ENCODE measurements at regions not wholly inside any gene's neighbourhood (a gene's known extent, or its start where the extent isn't known, plus 50 kb on each side); places are given as distances from the start of the nearest gene placed in this dataset.

GRCh38 chr5:33273985-33274384, 166.8 kb upstream of the TARS1 start:
- Histone ChIP-seq H3K4me1 (ENCODE audit: insufficient read depth, insufficient read length) (no peaks in the 10 kb centered on the region), H3K9ac (ENCODE audit: insufficient read length, low read depth) (no peak overlapping the region), H3K36me3 (ENCODE audit: insufficient read depth, insufficient read length, low read length) (no peaks in the 10 kb centered on the region), H3K9me3 (ENCODE audit: insufficient read depth, low read length) (no peaks in the 10 kb centered on the region), H3K4me3 (ENCODE audit: insufficient read length, low read depth) (no peak overlapping the region), H3K27me3 (ENCODE audit: insufficient read depth, insufficient read length) (no peaks in the 10 kb centered on the region)
- no peak for DNase-seq (ENCODE audit: low read depth, low spot score)
- no peak for TF ChIP-seq SUZ12 (IDR thresholded peaks at IDR 0.05; ENCODE audit: extremely low read depth, insufficient read depth, insufficient read length)
- TF ChIP-seq YY1 (IDR thresholded peaks at IDR 0.05; ENCODE audit: insufficient read depth, insufficient read length), result no peak
- no peak for TF ChIP-seq ZNF274 (IDR thresholded peaks at IDR 0.05; ENCODE audit: low read depth, low read length)

DNA sequence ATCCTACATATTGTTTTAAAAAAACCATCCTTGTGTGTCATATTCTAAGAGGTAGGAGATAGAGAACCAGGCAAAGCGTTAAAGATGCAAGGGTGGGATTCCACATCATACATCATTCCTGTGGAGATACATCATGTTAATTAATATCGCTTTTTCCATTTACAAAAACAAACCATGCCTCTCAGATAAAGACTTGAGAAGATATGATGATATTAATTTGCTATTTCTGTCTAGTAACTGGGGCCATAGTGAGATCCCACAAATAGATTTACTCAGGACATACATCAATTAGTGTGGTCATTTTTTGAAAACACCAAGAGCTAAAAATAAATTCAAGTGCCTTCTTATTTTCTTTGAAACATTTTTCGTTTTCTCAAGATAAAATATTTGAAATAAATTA, 165.4 kb upstream of the TARS1 start:
- Histone ChIP-seq H3K4me3 (ENCODE audit: insufficient read length, low read depth) (no peak overlapping the region), H3K4me1 (ENCODE audit: insufficient read depth, insufficient read length) (no peaks in the 10 kb centered on the region), H3K9me3 (ENCODE audit: insufficient read depth, low read length) (no peaks in the 10 kb centered on the region), H3K36me3 (ENCODE audit: insufficient read depth, insufficient read length, low read length) (no peaks in the 10 kb centered on the region), H3K9ac (ENCODE audit: insufficient read length, low read depth) (no peak overlapping the region), H3K27me3 (ENCODE audit: insufficient read depth, insufficient read length) (no peaks in the 10 kb centered on the region)
- no peak for DNase-seq (ENCODE audit: low read depth, low spot score)
- TF ChIP-seq YY1 (IDR thresholded peaks at IDR 0.05; ENCODE audit: insufficient read depth, insufficient read length) (no peak), SUZ12 (IDR thresholded peaks at IDR 0.05; ENCODE audit: extremely low read depth, insufficient read depth, insufficient read length) (no peak), ZNF274 (IDR thresholded peaks at IDR 0.05; ENCODE audit: low read depth, low read length) (no peak)

DNA sequence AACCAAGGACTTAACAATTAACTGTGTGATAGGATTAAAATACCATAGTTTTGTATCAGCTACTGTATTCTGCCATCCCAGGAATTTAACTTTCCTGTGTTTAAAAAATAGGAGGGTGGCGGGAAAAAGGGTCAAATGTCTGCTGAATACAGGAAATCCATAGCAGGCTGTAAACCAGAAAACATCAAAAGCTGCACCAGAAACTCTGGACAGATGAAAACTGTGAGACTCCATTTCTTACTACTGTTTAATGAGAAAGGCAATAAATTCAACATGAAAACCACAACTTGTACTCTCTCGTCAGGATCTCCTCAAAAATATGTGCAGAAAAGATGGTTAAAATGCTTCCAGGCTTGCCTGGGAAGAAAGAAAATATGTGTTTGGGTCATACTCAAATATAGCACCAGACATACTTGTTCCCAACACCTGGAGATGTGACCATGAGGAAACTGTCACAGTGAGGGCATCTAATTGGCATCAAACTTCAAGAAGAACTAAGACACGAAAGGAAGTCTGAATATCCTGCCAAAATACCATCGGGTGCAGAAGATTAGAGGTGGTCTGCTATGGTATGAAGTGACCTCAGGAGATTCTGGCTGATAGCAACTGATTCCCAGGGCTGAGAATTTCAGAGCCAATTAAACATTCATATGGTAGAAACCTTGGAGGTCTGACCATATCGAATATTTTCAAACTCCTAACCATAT, 164.7 kb upstream of the TARS1 start:
- no peaks in the 10 kb centered on the region for H3K27me3 ChIP-seq (ENCODE audit: insufficient read depth, insufficient read length)
- H3K4me3 ChIP-seq (ENCODE audit: insufficient read length, low read depth), result no peak overlapping the region
- no peak for DNase-seq (ENCODE audit: low read depth, low spot score)
- H3K36me3 ChIP-seq (ENCODE audit: insufficient read depth, insufficient read length, low read length), result no peaks in the 10 kb centered on the region
- no peaks in the 10 kb centered on the region for H3K4me1 ChIP-seq (ENCODE audit: insufficient read depth, insufficient read length)
- H3K9ac ChIP-seq (ENCODE audit: insufficient read length, low read depth), result no peak overlapping the region
- H3K9me3 ChIP-seq (ENCODE audit: insufficient read depth, low read length), result no peaks in the 10 kb centered on the region
- TF ChIP-seq ZNF274 (IDR thresholded peaks at IDR 0.05; ENCODE audit: low read depth, low read length) (no peak), SUZ12 (IDR thresholded peaks at IDR 0.05; ENCODE audit: extremely low read depth, insufficient read depth, insufficient read length) (no peak), YY1 (IDR thresholded peaks at IDR 0.05; ENCODE audit: insufficient read depth, insufficient read length) (no peak)

- Histone ChIP-seq H3K36me3 (ENCODE audit: insufficient read depth, insufficient read length, low read length) (no peaks in the 10 kb centered on the region), H3K4me3 (ENCODE audit: insufficient read length, low read depth) (no peak overlapping the region), H3K27me3 (ENCODE audit: insufficient read depth, insufficient read length) (no peaks in the 10 kb centered on the region), H3K9me3 (ENCODE audit: insufficient read depth, low read length) (no peaks in the 10 kb centered on the region), H3K9ac (ENCODE audit: insufficient read length, low read depth) (no peak overlapping the region), H3K4me1 (ENCODE audit: insufficient read depth, insufficient read length) (no peaks in the 10 kb centered on the region)
- no peak for TF ChIP-seq YY1 (IDR thresholded peaks at IDR 0.05; ENCODE audit: insufficient read depth, insufficient read length)
- TF ChIP-seq ZNF274 (IDR thresholded peaks at IDR 0.05; ENCODE audit: low read depth, low read length), result no peak
- no peak for TF ChIP-seq SUZ12 (IDR thresholded peaks at IDR 0.05; ENCODE audit: extremely low read depth, insufficient read depth, insufficient read length)
- no peak for DNase-seq (ENCODE audit: low read depth, low spot score)
Observed at GRCh38 chr5:33276628-33276950, 164.2 kb upstream of the TARS1 start.

DNA sequence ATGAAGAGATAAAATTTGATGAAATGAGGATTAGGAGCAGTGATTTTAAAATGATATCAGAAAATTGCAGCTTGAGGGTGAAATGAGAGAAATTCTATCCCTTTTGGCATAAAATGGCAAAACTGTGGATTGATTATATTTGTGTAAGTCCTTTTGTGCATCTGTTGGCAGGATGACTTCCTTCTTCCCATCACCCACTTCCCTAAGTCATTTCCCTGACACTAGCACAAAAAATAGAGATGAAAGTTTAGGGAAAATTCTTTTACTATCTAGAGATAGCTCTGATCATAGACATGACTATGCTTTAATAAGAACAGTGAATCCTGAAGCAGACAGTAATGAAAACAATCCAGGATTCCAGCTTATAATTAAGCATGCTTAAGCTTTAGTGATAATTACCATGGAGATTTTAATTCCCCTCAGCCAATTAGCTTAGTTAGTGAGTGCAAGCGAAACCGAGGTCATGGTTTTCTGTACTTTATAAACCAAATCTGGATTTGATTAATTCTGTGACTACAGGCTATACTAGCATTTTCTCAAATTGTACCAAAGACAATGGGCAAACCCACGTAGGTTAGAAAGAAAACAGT, 163.6 kb upstream of the TARS1 start:
- Histone ChIP-seq H3K36me3 (ENCODE audit: insufficient read depth, insufficient read length, low read length) (no peaks in the 10 kb centered on the region), H3K4me3 (ENCODE audit: insufficient read length, low read depth) (no peak overlapping the region), H3K9me3 (ENCODE audit: insufficient read depth, low read length) (no peaks in the 10 kb centered on the region), H3K27me3 (ENCODE audit: insufficient read depth, insufficient read length) (no peaks in the 10 kb centered on the region), H3K9ac (ENCODE audit: insufficient read length, low read depth) (no peak overlapping the region), H3K4me1 (ENCODE audit: insufficient read depth, insufficient read length) (no peaks in the 10 kb centered on the region)
- no peak for DNase-seq (ENCODE audit: low read depth, low spot score)
- no peak for TF ChIP-seq YY1 (IDR thresholded peaks at IDR 0.05; ENCODE audit: insufficient read depth, insufficient read length)
- TF ChIP-seq SUZ12 (IDR thresholded peaks at IDR 0.05; ENCODE audit: extremely low read depth, insufficient read depth, insufficient read length), result no peak
- TF ChIP-seq ZNF274 (IDR thresholded peaks at IDR 0.05; ENCODE audit: low read depth, low read length), result no peak

DNA sequence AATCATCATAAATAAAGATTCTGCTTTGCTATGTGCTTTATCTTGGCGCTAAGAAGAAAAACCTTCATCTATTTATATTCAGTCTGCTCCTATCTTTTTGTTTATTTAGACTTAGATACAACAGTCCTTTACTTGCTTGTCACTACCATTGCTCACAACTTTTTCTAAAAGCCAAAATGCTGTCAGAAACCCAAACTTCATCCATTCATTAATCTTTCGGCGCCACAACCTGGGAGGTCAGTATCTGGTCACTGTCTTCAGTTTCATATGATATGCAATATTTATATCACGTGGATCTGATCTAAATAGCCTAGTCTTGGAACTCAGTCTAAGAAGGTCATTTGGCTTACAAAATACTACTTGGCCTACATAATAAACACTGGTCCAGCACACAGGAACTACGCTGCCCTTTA, 159.3 kb upstream of the TARS1 start:
- no peak overlapping the region for H3K9ac ChIP-seq (ENCODE audit: insufficient read length, low read depth)
- H3K36me3 ChIP-seq (ENCODE audit: insufficient read depth, insufficient read length, low read length), result no peaks in the 10 kb centered on the region
- H3K4me1 ChIP-seq (ENCODE audit: insufficient read depth, insufficient read length), result no peaks in the 10 kb centered on the region
- no peak overlapping the region for H3K4me3 ChIP-seq (ENCODE audit: insufficient read length, low read depth)
- H3K27me3 ChIP-seq (ENCODE audit: insufficient read depth, insufficient read length), result no peaks in the 10 kb centered on the region
- no peak for DNase-seq (ENCODE audit: low read depth, low spot score)
- H3K9me3 ChIP-seq (ENCODE audit: insufficient read depth, low read length), result no peaks in the 10 kb centered on the region
- TF ChIP-seq ZNF274 (IDR thresholded peaks at IDR 0.05; ENCODE audit: low read depth, low read length) (no peak), YY1 (IDR thresholded peaks at IDR 0.05; ENCODE audit: insufficient read depth, insufficient read length) (no peak), SUZ12 (IDR thresholded peaks at IDR 0.05; ENCODE audit: extremely low read depth, insufficient read depth, insufficient read length) (no peak)

GRCh38 chr5:33282157-33282556, 158.6 kb upstream of the TARS1 start:
- DNase-seq (ENCODE audit: low read depth, low spot score), result no peak
- no peak for TF ChIP-seq YY1 (IDR thresholded peaks at IDR 0.05; ENCODE audit: insufficient read depth, insufficient read length)
- TF ChIP-seq SUZ12 (IDR thresholded peaks at IDR 0.05; ENCODE audit: extremely low read depth, insufficient read depth, insufficient read length), result no peak
- no peak for TF ChIP-seq ZNF274 (IDR thresholded peaks at IDR 0.05; ENCODE audit: low read depth, low read length)
- no peak overlapping the region for H3K9ac ChIP-seq (ENCODE audit: insufficient read length, low read depth)
- no peaks in the 10 kb centered on the region for H3K27me3 ChIP-seq (ENCODE audit: insufficient read depth, insufficient read length)
- no peaks in the 10 kb centered on the region for H3K36me3 ChIP-seq (ENCODE audit: insufficient read depth, insufficient read length, low read length)
- H3K9me3 ChIP-seq (ENCODE audit: insufficient read depth, low read length), result no peaks in the 10 kb centered on the region
- no peaks in the 10 kb centered on the region for H3K4me1 ChIP-seq (ENCODE audit: insufficient read depth, insufficient read length)
- H3K4me3 ChIP-seq (ENCODE audit: insufficient read length, low read depth), result no peak overlapping the region
